ENCODE measurements at regions not wholly inside any gene's neighbourhood (a gene's known extent, or its start where the extent isn't known, plus 50 kb on each side); places are given as distances from the start of the nearest gene placed in this dataset.

DNA sequence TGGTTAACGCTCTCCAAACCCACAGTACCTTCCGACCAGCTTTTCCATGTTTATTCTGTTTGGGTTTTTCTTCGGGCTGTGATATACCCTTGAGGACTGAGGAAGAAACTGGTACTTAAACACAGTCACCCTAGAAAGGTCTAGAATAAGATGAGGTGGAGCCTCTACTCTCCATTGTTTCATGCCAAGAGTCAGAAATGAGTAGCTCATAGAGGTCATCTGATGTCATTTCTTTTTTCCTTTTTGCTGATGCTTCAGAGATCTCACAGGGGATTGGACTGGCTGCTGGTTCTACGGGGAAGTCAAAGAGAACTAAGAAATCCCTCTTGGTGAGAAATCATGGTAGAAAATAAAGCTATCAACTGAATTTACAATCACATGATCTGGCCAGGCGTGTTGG is 538.2 kb upstream of the TMEM132C start:
- no TSS peak for BruUV-seq (replicated peaks)
- TF ChIP-seq, protein P1, sequence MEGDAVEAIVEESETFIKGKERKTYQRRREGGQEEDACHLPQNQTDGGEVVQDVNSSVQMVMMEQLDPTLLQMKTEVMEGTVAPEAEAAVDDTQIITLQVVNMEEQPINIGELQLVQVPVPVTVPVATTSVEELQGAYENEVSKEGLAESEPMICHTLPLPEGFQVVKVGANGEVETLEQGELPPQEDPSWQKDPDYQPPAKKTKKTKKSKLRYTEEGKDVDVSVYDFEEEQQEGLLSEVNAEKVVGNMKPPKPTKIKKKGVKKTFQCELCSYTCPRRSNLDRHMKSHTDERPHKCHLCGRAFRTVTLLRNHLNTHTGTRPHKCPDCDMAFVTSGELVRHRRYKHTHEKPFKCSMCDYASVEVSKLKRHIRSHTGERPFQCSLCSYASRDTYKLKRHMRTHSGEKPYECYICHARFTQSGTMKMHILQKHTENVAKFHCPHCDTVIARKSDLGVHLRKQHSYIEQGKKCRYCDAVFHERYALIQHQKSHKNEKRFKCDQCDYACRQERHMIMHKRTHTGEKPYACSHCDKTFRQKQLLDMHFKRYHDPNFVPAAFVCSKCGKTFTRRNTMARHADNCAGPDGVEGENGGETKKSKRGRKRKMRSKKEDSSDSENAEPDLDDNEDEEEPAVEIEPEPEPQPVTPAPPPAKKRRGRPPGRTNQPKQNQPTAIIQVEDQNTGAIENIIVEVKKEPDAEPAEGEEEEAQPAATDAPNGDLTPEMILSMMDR (IDR thresholded peaks at IDR 0.05; ENCODE audit: unreplicated experiment) = no peak
- no peak overlapping the region for H3K27ac Mint-ChIP-seq (ENCODE audit: unreplicated experiment)
- H3K27me3 Mint-ChIP-seq (ENCODE audit: unreplicated experiment) = no peaks in the 10 kb centered on the region
- peaks cover 19% of the 10 kb centered on the region for H3K9me3 Mint-ChIP-seq (ENCODE audit: low read depth, unreplicated experiment)
- DNase-seq = no peak
- CTCF ChIA-PET = no interaction called here
- H3K36me3 Mint-ChIP-seq (ENCODE audit: insufficient read depth, unreplicated experiment) = no peaks in the 10 kb centered on the region
- intact Hi-C loops (cut with micrococcal nuclease; ENCODE audit: unreplicated experiment) = no loop called here
- no peak overlapping the region for H3K4me3 Mint-ChIP-seq (ENCODE audit: low read depth, unreplicated experiment)
- H3K4me1 Mint-ChIP-seq (ENCODE audit: low read depth, unreplicated experiment) = no peaks in the 10 kb centered on the region

DNA sequence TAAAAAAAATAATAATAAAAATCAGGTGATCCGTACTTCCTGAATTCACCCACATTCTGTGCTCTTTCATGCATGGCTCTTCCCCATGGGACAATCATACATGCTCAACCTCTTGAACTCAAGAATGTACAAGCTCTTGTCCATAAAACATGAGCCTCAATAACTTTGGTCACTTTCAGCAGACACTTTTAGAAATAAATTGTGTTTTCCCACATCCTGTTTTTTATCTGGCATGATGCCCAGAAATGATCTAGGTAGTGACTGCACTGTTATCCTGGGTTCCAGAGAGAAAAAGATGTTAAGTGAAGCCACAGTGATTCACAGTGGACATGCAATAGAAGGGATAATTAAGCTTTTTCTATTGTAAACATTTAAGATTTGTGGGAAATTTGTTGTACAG is 537.6 kb upstream of the TMEM132C start:
- H3K4me1 Mint-ChIP-seq (ENCODE audit: low read depth, unreplicated experiment) = no peaks in the 10 kb centered on the region
- H3K9me3 Mint-ChIP-seq (ENCODE audit: low read depth, unreplicated experiment) = peaks cover 19% of the 10 kb centered on the region
- H3K4me3 Mint-ChIP-seq (ENCODE audit: low read depth, unreplicated experiment) = no peak overlapping the region
- no peak overlapping the region for H3K27ac Mint-ChIP-seq (ENCODE audit: unreplicated experiment)
- TF ChIP-seq, protein P1 (IDR thresholded peaks at IDR 0.05; ENCODE audit: unreplicated experiment) = no peak
- intact Hi-C loops (cut with micrococcal nuclease; ENCODE audit: unreplicated experiment) = no loop called here
- CTCF ChIA-PET = no interaction called here
- BruUV-seq (replicated peaks) = no TSS peak
- H3K36me3 Mint-ChIP-seq (ENCODE audit: insufficient read depth, unreplicated experiment) = no peaks in the 10 kb centered on the region
- DNase-seq = no peak
- no peaks in the 10 kb centered on the region for H3K27me3 Mint-ChIP-seq (ENCODE audit: unreplicated experiment)

DNA sequence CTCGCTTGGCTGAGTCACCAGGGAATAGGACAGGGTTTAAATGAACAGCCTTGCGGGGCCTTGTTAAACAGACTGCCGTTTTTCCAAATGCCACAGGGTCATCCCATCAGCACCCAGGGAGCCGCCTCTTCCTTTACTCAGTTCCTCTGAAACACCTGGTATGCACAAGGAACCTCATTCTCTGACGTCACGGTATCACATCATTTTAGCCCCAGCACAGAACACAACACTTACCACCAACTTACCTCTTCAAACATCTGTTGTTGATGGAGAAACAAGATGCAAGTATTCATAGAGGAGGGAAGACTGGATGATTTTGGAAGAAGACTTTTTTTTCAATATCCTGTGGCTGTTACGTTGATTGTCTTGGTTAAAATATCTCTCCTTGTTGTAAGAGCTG is 535.3 kb upstream of the TMEM132C start:
- Mint-ChIP-seq H3K27me3 (ENCODE audit: unreplicated experiment) (no peaks in the 10 kb centered on the region), H3K4me1 (ENCODE audit: low read depth, unreplicated experiment) (no peaks in the 10 kb centered on the region), H3K36me3 (ENCODE audit: insufficient read depth, unreplicated experiment) (no peaks in the 10 kb centered on the region), H3K27ac (ENCODE audit: unreplicated experiment) (no peak overlapping the region), H3K4me3 (ENCODE audit: low read depth, unreplicated experiment) (no peak overlapping the region), H3K9me3 (ENCODE audit: low read depth, unreplicated experiment) (peaks cover 27% of the 10 kb centered on the region)
- no TSS peak for BruUV-seq (replicated peaks)
- TF ChIP-seq, protein P1 (IDR thresholded peaks at IDR 0.05; ENCODE audit: unreplicated experiment) = no peak
- intact Hi-C loops (cut with micrococcal nuclease; ENCODE audit: unreplicated experiment) = no loop called here
- DNase-seq = no peak
- CTCF ChIA-PET = no interaction called here

DNA sequence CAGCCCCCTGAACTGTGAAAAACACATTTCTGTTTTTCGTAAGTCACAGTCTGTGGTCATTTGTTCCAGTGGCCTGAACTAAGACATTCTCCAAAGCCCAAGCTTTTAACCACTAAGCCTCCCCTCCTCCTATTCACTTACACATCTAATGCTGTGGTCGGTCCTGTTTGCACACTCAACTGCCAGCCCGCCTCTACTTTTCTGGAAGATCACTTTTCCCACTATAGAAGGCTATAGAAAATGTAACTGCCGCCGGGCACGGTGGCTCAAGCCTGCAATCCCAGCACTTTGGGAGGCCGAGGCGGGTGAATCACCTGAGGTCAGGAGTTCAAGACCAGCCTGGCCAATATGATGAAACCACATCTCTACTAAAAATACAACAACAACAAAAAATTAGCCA is 524.7 kb upstream of the TMEM132C start:
- Mint-ChIP-seq H3K36me3 (ENCODE audit: insufficient read depth, unreplicated experiment) (no peaks in the 10 kb centered on the region), H3K9me3 (ENCODE audit: low read depth, unreplicated experiment) (peaks cover 13% of the 10 kb centered on the region), H3K27ac (ENCODE audit: unreplicated experiment) (no peak overlapping the region), H3K4me1 (ENCODE audit: low read depth, unreplicated experiment) (no peaks in the 10 kb centered on the region), H3K27me3 (ENCODE audit: unreplicated experiment) (no peaks in the 10 kb centered on the region), H3K4me3 (ENCODE audit: low read depth, unreplicated experiment) (no peak overlapping the region)
- CTCF ChIA-PET = no interaction called here
- intact Hi-C loops (cut with micrococcal nuclease; ENCODE audit: unreplicated experiment) = no loop called here
- DNase-seq = no peak
- TF ChIP-seq, protein P1 (IDR thresholded peaks at IDR 0.05; ENCODE audit: unreplicated experiment) = no peak
- no TSS peak for BruUV-seq (replicated peaks)
